ENCODE measurements at regions not wholly inside any gene's neighbourhood (a gene's known extent, or its start where the extent isn't known, plus 50 kb on each side); places are given as distances from the start of the nearest gene placed in this dataset.

GRCh38 chr20:55173601-55174000 lies 698.2 kb downstream of the DOK5 start:
- Histone ChIP-seq H3K79me2 (ENCODE audit: control insufficient read depth, insufficient read depth, low read length) (no peaks in the 10 kb centered on the region), H3K4me3 (ENCODE audit: control extremely low read depth in 1 of 5, extremely low read depth in 1 of 5, insufficient read depth in 1 of 5, low read depth in 2 of 5, low read length in 4 of 5) (no peak overlapping the region), H3K4me1 (ENCODE audit: control insufficient read depth in 2 of 2, insufficient read depth in 2 of 2, low read length in 2 of 2) (no peaks in the 10 kb centered on the region), H4K20me1 (ENCODE audit: control insufficient read depth, insufficient read depth, low read length, poor library complexity, severe bottlenecking) (no peaks in the 10 kb centered on the region), H3K27me3 (replicated peaks in 1 of 4; ENCODE audit: control extremely low read depth in 1 of 4, control insufficient read depth in 3 of 4, insufficient read depth in 4 of 4, low read length in 3 of 4) (no peaks in the 10 kb centered on the region), H3K36me3 (replicated peaks in 1 of 2; ENCODE audit: control extremely low read depth in 1 of 2, control insufficient read depth in 1 of 2, extremely low read depth in 1 of 2, insufficient read depth in 2 of 2, low read length in 1 of 2) (no peaks in the 10 kb centered on the region), H3K27ac (ENCODE audit: low read length in 2 of 2) (no peak overlapping the region), H3K4me2 (replicated peaks; ENCODE audit: low read depth, low read length, poor library complexity, severe bottlenecking) (no peak overlapping the region), H2AFZ (ENCODE audit: insufficient read depth, low read depth, low read length, poor library complexity, severe bottlenecking) (no peak overlapping the region), H3K9me3 (ENCODE audit: control extremely low read depth in 1 of 3, control insufficient read depth in 2 of 3, insufficient read depth in 1 of 3, low read length in 2 of 3) (peaks cover 0 to 4% (median 0%) of the 10 kb centered on the region in 3 donors), H3K9ac (ENCODE audit: low read length) (no peak overlapping the region)
- no peak for ATAC-seq (ENCODE audit: low read depth)
- H3K27ac Mint-ChIP-seq, result no peak overlapping the region
- no peak overlapping the region for H3K4me3 Mint-ChIP-seq
- no CpG with 5 or more reads among the region's 1 CpG for WGBS (ENCODE audit: insufficient coverage)
- H3K4me1 Mint-ChIP-seq, result no peaks in the 10 kb centered on the region
- DNase-seq, result no peak
- intact Hi-C loops (cut with micrococcal nuclease), result no loop called here
- POLR2A ChIA-PET, result no interaction called here
- TF ChIP-seq CTCF (IDR thresholded peaks at IDR 0.05) (no peak), EZH2 (IDR thresholded peaks at IDR 0.05; ENCODE audit: borderline replicate concordance, insufficient read depth, low read depth, low read length, poor library complexity, severe bottlenecking) (no peak)
- CTCF ChIA-PET, result no interaction called here
- no peaks in the 10 kb centered on the region for H3K27me3 Mint-ChIP-seq
- H3K9me3 Mint-ChIP-seq (ENCODE audit: insufficient read depth), result peaks cover 4% of the 10 kb centered on the region

- ChIA-PET POLR2A (no interaction called here), CTCF (no interaction called here)
- WGBS (ENCODE audit: insufficient coverage), result 100% methylated on average over 1 of the region's 4 CpGs
- H4K20me1 ChIP-seq (ENCODE audit: control insufficient read depth, insufficient read depth, low read length, poor library complexity, severe bottlenecking), result no peaks in the 10 kb centered on the region
- H3K4me3 ChIP-seq (ENCODE audit: control extremely low read depth in 1 of 5, extremely low read depth in 1 of 5, insufficient read depth in 1 of 5, low read depth in 2 of 5, low read length in 4 of 5), result no peak overlapping the region
- no peak overlapping the region for H3K27ac Mint-ChIP-seq
- TF ChIP-seq CTCF (IDR thresholded peaks at IDR 0.05), result no peak
- DNase-seq (no peak), ATAC-seq (ENCODE audit: low read depth) (no peak)
- no peaks in the 10 kb centered on the region for H3K4me1 ChIP-seq (ENCODE audit: control insufficient read depth in 2 of 2, insufficient read depth in 2 of 2, low read length in 2 of 2)
- H3K9ac ChIP-seq (ENCODE audit: low read length), result no peak overlapping the region
- no peak overlapping the region for H3K4me3 Mint-ChIP-seq
- H3K9me3 ChIP-seq (ENCODE audit: control extremely low read depth in 1 of 3, control insufficient read depth in 2 of 3, insufficient read depth in 1 of 3, low read length in 2 of 3), result peaks cover 0 to 4% (median 0%) of the 10 kb centered on the region in 3 donors
- no peak overlapping the region for H3K27ac ChIP-seq (ENCODE audit: low read length in 2 of 2)
- no peak overlapping the region for H2AFZ ChIP-seq (ENCODE audit: insufficient read depth, low read depth, low read length, poor library complexity, severe bottlenecking)
- H3K4me1 Mint-ChIP-seq, result no peaks in the 10 kb centered on the region
- H3K9me3 Mint-ChIP-seq (ENCODE audit: insufficient read depth), result peaks cover 4% of the 10 kb centered on the region
- H3K27me3 Mint-ChIP-seq, result no peaks in the 10 kb centered on the region
- intact Hi-C loops (cut with micrococcal nuclease), result no loop called here
- no peaks in the 10 kb centered on the region for H3K36me3 ChIP-seq (replicated peaks in 1 of 2; ENCODE audit: control extremely low read depth in 1 of 2, control insufficient read depth in 1 of 2, extremely low read depth in 1 of 2, insufficient read depth in 2 of 2, low read length in 1 of 2)
- no peaks in the 10 kb centered on the region for H3K79me2 ChIP-seq (ENCODE audit: control insufficient read depth, insufficient read depth, low read length)
- no peak overlapping the region for H3K4me2 ChIP-seq (replicated peaks; ENCODE audit: low read depth, low read length, poor library complexity, severe bottlenecking)
- no peaks in the 10 kb centered on the region for H3K27me3 ChIP-seq (replicated peaks in 1 of 4; ENCODE audit: control extremely low read depth in 1 of 4, control insufficient read depth in 3 of 4, insufficient read depth in 4 of 4, low read length in 3 of 4)
Observed at GRCh38 chr20:55172310-55173002, 697.1 kb downstream of the DOK5 start.
